ENCODE measurements at regions not wholly inside any gene's neighbourhood (a gene's known extent, or its start where the extent isn't known, plus 50 kb on each side); places are given as distances from the start of the nearest gene placed in this dataset.
A peak's percentile ranks its signal among the peaks of the same experiment; 100 is the strongest.

DNA sequence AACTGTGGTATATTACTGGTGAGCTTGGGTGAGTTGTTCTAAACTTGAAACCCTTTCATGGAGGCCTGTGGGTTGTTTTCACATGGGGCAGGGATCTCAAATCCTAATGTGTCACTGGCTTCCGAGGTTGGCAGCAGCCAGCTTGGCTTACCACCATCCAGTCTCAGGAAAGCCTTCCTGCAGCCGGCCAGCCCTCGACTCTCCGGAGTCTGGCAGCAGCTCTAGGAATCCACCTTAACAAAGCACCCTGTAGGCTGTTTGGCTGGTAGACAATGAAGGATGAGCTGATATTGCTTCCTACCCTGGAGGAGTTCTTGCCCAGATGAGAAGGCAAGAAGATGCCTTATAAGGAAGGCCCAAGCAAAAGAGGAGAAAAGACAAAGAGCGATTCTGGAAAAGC, 188.3 kb downstream of the KLF12 start:
- no peak overlapping the region for H3K9ac ChIP-seq (ENCODE audit: low read length)
- TF ChIP-seq EZH2 (IDR thresholded peaks at IDR 0.05; ENCODE audit: borderline replicate concordance, low read length), result no peak
- TF ChIP-seq, protein P1, sequence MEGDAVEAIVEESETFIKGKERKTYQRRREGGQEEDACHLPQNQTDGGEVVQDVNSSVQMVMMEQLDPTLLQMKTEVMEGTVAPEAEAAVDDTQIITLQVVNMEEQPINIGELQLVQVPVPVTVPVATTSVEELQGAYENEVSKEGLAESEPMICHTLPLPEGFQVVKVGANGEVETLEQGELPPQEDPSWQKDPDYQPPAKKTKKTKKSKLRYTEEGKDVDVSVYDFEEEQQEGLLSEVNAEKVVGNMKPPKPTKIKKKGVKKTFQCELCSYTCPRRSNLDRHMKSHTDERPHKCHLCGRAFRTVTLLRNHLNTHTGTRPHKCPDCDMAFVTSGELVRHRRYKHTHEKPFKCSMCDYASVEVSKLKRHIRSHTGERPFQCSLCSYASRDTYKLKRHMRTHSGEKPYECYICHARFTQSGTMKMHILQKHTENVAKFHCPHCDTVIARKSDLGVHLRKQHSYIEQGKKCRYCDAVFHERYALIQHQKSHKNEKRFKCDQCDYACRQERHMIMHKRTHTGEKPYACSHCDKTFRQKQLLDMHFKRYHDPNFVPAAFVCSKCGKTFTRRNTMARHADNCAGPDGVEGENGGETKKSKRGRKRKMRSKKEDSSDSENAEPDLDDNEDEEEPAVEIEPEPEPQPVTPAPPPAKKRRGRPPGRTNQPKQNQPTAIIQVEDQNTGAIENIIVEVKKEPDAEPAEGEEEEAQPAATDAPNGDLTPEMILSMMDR (IDR thresholded peaks at IDR 0.05; ENCODE audit: low read length), result no peak
- peaks cover 17% of the 10 kb centered on the region; the same call in 1 of the 2 replicates for H3K36me3 ChIP-seq (ENCODE audit: insufficient read depth, low read length)
- no peaks in the 10 kb centered on the region for H3K27me3 ChIP-seq (ENCODE audit: insufficient read depth, low read length)
- no peak overlapping the region for H2AFZ ChIP-seq (ENCODE audit: low read length)
- no peaks in the 10 kb centered on the region for H3K9me2 ChIP-seq (ENCODE audit: low read depth, low read length)
- H3K9me3 ChIP-seq (ENCODE audit: low read length), result no peaks in the 10 kb centered on the region
- H3K27ac ChIP-seq (ENCODE audit: low read depth, low read length, poor library complexity, severe bottlenecking), result peak overlapping the region; percentile 42
- H3K79me2 ChIP-seq (ENCODE audit: insufficient read depth, low read length), result no peaks in the 10 kb centered on the region; the same call in 1 of the 2 replicates
- H3K4me3 ChIP-seq (ENCODE audit: low read depth, low read length, poor library complexity, severe bottlenecking), result no peak overlapping the region
- peaks cover 57% of the 10 kb centered on the region for H3K4me1 ChIP-seq (ENCODE audit: insufficient read depth, low read length, severe bottlenecking)
- no peaks in the 10 kb centered on the region for H4K20me1 ChIP-seq (ENCODE audit: insufficient read depth, low read length)
- no peaks in the 10 kb centered on the region for H3F3A ChIP-seq (ENCODE audit: insufficient read depth, low read length)
- no peak overlapping the region for H3K4me2 ChIP-seq (ENCODE audit: low read length)

DNA sequence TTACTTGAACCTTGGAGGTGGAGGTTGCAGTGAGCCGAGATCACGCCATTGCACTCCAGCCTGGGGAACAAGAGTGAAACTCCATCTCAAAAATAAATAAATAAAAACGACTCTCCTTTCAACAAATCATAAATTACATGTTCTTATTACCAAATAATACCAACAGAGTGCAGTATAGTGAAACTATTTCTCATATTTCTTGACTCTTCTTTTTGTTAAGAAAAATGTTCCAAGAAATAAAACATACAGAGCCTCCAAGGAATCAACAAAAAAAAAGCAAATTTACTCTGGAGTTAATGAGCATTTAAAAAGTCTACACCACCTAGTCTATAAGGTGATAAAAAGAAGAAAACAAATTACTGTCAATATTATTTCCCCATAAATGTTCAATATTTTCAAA, 188.8 kb downstream of the KLF12 start:
- H3K4me1 ChIP-seq (ENCODE audit: insufficient read depth, low read length, severe bottlenecking), result peaks cover 62% of the 10 kb centered on the region
- H3K9me3 ChIP-seq (ENCODE audit: low read length), result no peaks in the 10 kb centered on the region
- H3F3A ChIP-seq (ENCODE audit: insufficient read depth, low read length), result no peaks in the 10 kb centered on the region
- H4K20me1 ChIP-seq (ENCODE audit: insufficient read depth, low read length), result no peaks in the 10 kb centered on the region
- no peak overlapping the region for H3K4me3 ChIP-seq (ENCODE audit: low read depth, low read length, poor library complexity, severe bottlenecking)
- no peaks in the 10 kb centered on the region for H3K27me3 ChIP-seq (ENCODE audit: insufficient read depth, low read length)
- no peak for TF ChIP-seq EZH2 (IDR thresholded peaks at IDR 0.05; ENCODE audit: borderline replicate concordance, low read length)
- TF ChIP-seq, protein P1 (IDR thresholded peaks at IDR 0.05; ENCODE audit: low read length), result no peak
- H3K9me2 ChIP-seq (ENCODE audit: low read depth, low read length), result no peaks in the 10 kb centered on the region
- peaks cover 17% of the 10 kb centered on the region; the same call in 1 of the 2 replicates for H3K36me3 ChIP-seq (ENCODE audit: insufficient read depth, low read length)
- H3K4me2 ChIP-seq (ENCODE audit: low read length), result no peak overlapping the region
- no peaks in the 10 kb centered on the region; the same call in 1 of the 2 replicates for H3K79me2 ChIP-seq (ENCODE audit: insufficient read depth, low read length)
- H2AFZ ChIP-seq (ENCODE audit: low read length), result no peak overlapping the region
- no peak overlapping the region for H3K9ac ChIP-seq (ENCODE audit: low read length)
- peak overlapping the region; percentile 42 for H3K27ac ChIP-seq (ENCODE audit: low read depth, low read length, poor library complexity, severe bottlenecking)

DNA sequence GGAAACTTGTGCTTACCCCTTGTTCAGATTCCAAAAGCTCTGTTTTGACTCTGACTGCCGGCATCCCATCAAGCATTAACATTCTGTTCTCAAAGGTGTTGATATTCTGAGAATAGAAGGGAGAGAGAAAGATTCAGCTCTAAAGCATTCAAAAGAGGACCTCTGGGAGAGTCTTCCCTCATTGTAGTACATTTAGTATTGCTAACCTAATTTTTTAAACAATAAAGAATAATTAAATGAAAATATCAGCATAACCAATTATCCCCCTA, 190.3 kb downstream of the KLF12 start:
- Histone ChIP-seq H2AFZ (ENCODE audit: low read length) (no peak overlapping the region), H3F3A (ENCODE audit: insufficient read depth, low read length) (no peaks in the 10 kb centered on the region), H3K4me1 (ENCODE audit: insufficient read depth, low read length, severe bottlenecking) (peaks cover 66% of the 10 kb centered on the region), H3K79me2 (ENCODE audit: insufficient read depth, low read length) (no peaks in the 10 kb centered on the region), H4K20me1 (ENCODE audit: insufficient read depth, low read length) (no peaks in the 10 kb centered on the region), H3K27me3 (ENCODE audit: insufficient read depth, low read length) (no peaks in the 10 kb centered on the region), H3K4me2 (ENCODE audit: low read length) (peak overlapping the region; percentile 25; the same call in 1 of the 2 replicates), H3K9me3 (ENCODE audit: low read length) (no peaks in the 10 kb centered on the region), H3K36me3 (ENCODE audit: insufficient read depth, low read length) (peaks cover 17% of the 10 kb centered on the region; the same call in 1 of the 2 replicates), H3K27ac (ENCODE audit: low read depth, low read length, poor library complexity, severe bottlenecking) (peak overlapping the region; percentile 39), H3K9me2 (ENCODE audit: low read depth, low read length) (no peaks in the 10 kb centered on the region), H3K9ac (ENCODE audit: low read length) (no peak overlapping the region), H3K4me3 (ENCODE audit: low read depth, low read length, poor library complexity, severe bottlenecking) (no peak overlapping the region)
- TF ChIP-seq EZH2 (IDR thresholded peaks at IDR 0.05; ENCODE audit: borderline replicate concordance, low read length), result no peak
- TF ChIP-seq, protein P1 (IDR thresholded peaks at IDR 0.05; ENCODE audit: low read length), result no peak
